Bronchial epithelial cell (primary cell): ENCODE measurements at regions not wholly inside any gene's neighbourhood (a gene's known extent, or its start where the extent isn't known, plus 50 kb on each side); places are given as distances from the start of the nearest gene placed in this dataset.

Experiments
- DNase-seq: peaks from one replicate; pipeline ENCODE4 v3.0.0-alpha.2; 2010; ENCODE audit warnings: low read depth
- FAIRE-seq: peaks from 2 replicates; lab custom pipeline; 2011; peaks lifted over from hg19 to GRCh38; lab: Jason Lieb, UNC
- H3K27me3 ChIP-seq: 2 replicates; pipeline ENCODE4 v1.5.1; 2011; ENCODE audit warnings: low read length; ENCODE audit not compliant: control insufficient read depth, insufficient read depth
- H3K36me3 ChIP-seq: 2 replicates; pipeline ENCODE4 v1.5.1; 2011; ENCODE audit warnings: low read length; ENCODE audit not compliant: control insufficient read depth, insufficient read depth
- H3K4me3 ChIP-seq: 2 replicates; pipeline ENCODE4 v1.5.1; 2011; ENCODE audit warnings: mild to moderate bottlenecking, low read depth, low read length, control low read depth
- CTCF ChIP-seq: IDR thresholded peaks from 2 replicates; pipeline ENCODE4 v1.5.1; 2011; ENCODE audit warnings: mild to moderate bottlenecking, moderate library complexity, low read length, control low read depth, inconsistent platforms; ENCODE audit not compliant: insufficient read depth, severe bottlenecking

- Histone ChIP-seq H3K27me3 (no peaks in the 10 kb centered on the region), H3K36me3 (no peaks in the 10 kb centered on the region), H3K4me3 (no peak overlapping the region)
- FAIRE-seq (peak; percentile 7), DNase-seq (no peak)
- no peak for TF ChIP-seq CTCF
Measured at GRCh38 chr15:25240461-25241021, 198.3 kb downstream of the UBE3A start.

GRCh38 chr15:25241241-25241801 is 197.5 kb downstream of the UBE3A start:
- TF ChIP-seq CTCF, result no peak
- no peaks in the 10 kb centered on the region for H3K36me3 ChIP-seq
- no peaks in the 10 kb centered on the region for H3K27me3 ChIP-seq
- no peak for DNase-seq
- no peak for FAIRE-seq
- H3K4me3 ChIP-seq, result no peak overlapping the region

GRCh38 chr15:25242166-25242879 is 196.5 kb downstream of the UBE3A start:
- DNase-seq (no peak), FAIRE-seq (no peak)
- no peaks in the 10 kb centered on the region for H3K27me3 ChIP-seq
- no peak for TF ChIP-seq CTCF
- no peak overlapping the region for H3K4me3 ChIP-seq
- no peaks in the 10 kb centered on the region for H3K36me3 ChIP-seq

GRCh38 chr15:25242957-25243799 is 195.6 kb downstream of the UBE3A start:
- H3K27me3 ChIP-seq, result no peaks in the 10 kb centered on the region
- DNase-seq, result no peak
- no peak for FAIRE-seq
- no peaks in the 10 kb centered on the region for H3K36me3 ChIP-seq
- TF ChIP-seq CTCF, result no peak
- H3K4me3 ChIP-seq, result no peak overlapping the region

GRCh38 chr15:25243800-25244097 is 195.1 kb downstream of the UBE3A start:
- no peak for TF ChIP-seq CTCF
- H3K36me3 ChIP-seq, result no peaks in the 10 kb centered on the region
- DNase-seq (no peak), FAIRE-seq (no peak)
- no peak overlapping the region for H3K4me3 ChIP-seq
- H3K27me3 ChIP-seq, result no peaks in the 10 kb centered on the region
